ENCODE measurements at regions not wholly inside any gene's neighbourhood (a gene's known extent, or its start where the extent isn't known, plus 50 kb on each side); places are given as distances from the start of the nearest gene placed in this dataset.

GRCh38 chrX:75673468-75673867 is 111.6 kb downstream of the MAGEE2 start:
- 63% methylated on average over 2 of the region's 2 CpGs for WGBS
- no peaks in the 10 kb centered on the region for H3K27me3 ChIP-seq
- H3K9me3 ChIP-seq, result peaks cover 0 to 4% (median 0%) of the 10 kb centered on the region in 4 donors
- H3K4me3 ChIP-seq, result no peak overlapping the region
- no peak overlapping the region for H3K27ac ChIP-seq (replicated peaks in 1 of 4)
- intact Hi-C loops (cut with DNase I), result no loop called here
- no peaks in the 10 kb centered on the region for H3K4me1 ChIP-seq
- no peak for TF ChIP-seq POLR2A (IDR thresholded peaks at IDR 0.05; ENCODE audit: low read depth)
- no peak for TF ChIP-seq CTCF (IDR thresholded peaks at IDR 0.05)
- no peak for TF ChIP-seq POLR2AphosphoS5 (IDR thresholded peaks at IDR 0.05)
- TF ChIP-seq EP300 (IDR thresholded peaks at IDR 0.05), result no peak
- no peaks in the 10 kb centered on the region for H3K36me3 ChIP-seq
- DNase-seq (ENCODE audit: extremely low spot score), result no peak

- no peak overlapping the region for H3K27ac ChIP-seq (replicated peaks in 1 of 4)
- intact Hi-C loops (cut with DNase I), result no loop called here
- H3K4me1 ChIP-seq, result no peaks in the 10 kb centered on the region
- no peak overlapping the region for H3K4me3 ChIP-seq
- WGBS, result 83% methylated on average over 1 of the region's 1 CpG
- no peaks in the 10 kb centered on the region for H3K27me3 ChIP-seq
- TF ChIP-seq POLR2AphosphoS5 (IDR thresholded peaks at IDR 0.05) (no peak), CTCF (IDR thresholded peaks at IDR 0.05) (no peak), POLR2A (IDR thresholded peaks at IDR 0.05; ENCODE audit: low read depth) (no peak), EP300 (IDR thresholded peaks at IDR 0.05) (no peak)
- no peaks in the 10 kb centered on the region for H3K9me3 ChIP-seq
- DNase-seq (ENCODE audit: extremely low spot score), result no peak
- H3K36me3 ChIP-seq, result no peaks in the 10 kb centered on the region
Observed at GRCh38 chrX:75655627-75656026, 129.4 kb downstream of the MAGEE2 start.

- peaks cover 0 to 14% (median 0%) of the 10 kb centered on the region in 4 donors for H3K9me3 ChIP-seq
- intact Hi-C loops (cut with DNase I), result no loop called here
- no peak for DNase-seq (ENCODE audit: extremely low spot score)
- H3K27ac ChIP-seq (replicated peaks in 1 of 4), result no peak overlapping the region
- no peaks in the 10 kb centered on the region for H3K36me3 ChIP-seq
- no peaks in the 10 kb centered on the region for H3K4me1 ChIP-seq
- WGBS, result 83% methylated on average over 1 of the region's 1 CpG
- no peak overlapping the region for H3K4me3 ChIP-seq
- TF ChIP-seq POLR2A (IDR thresholded peaks at IDR 0.05; ENCODE audit: low read depth) (no peak), POLR2AphosphoS5 (IDR thresholded peaks at IDR 0.05) (no peak), CTCF (IDR thresholded peaks at IDR 0.05) (no peak), EP300 (IDR thresholded peaks at IDR 0.05) (no peak)
- H3K27me3 ChIP-seq, result no peaks in the 10 kb centered on the region
Observed at GRCh38 chrX:75649829-75650228, 127.0 kb upstream of the ZDHHC15 start.

- no peak for DNase-seq (ENCODE audit: extremely low spot score)
- WGBS, result 74% methylated on average over 13 of the region's 16 CpGs
- Histone ChIP-seq H3K4me1 (no peaks in the 10 kb centered on the region), H3K36me3 (no peaks in the 10 kb centered on the region), H3K27ac (replicated peaks in 1 of 4) (no peak overlapping the region), H3K27me3 (no peaks in the 10 kb centered on the region), H3K9me3 (peaks cover 0 to 14% (median 0%) of the 10 kb centered on the region in 4 donors), H3K4me3 (no peak overlapping the region)
- intact Hi-C loops (cut with DNase I), result no loop called here
- TF ChIP-seq EP300 (IDR thresholded peaks at IDR 0.05), result no peak
- no peak for TF ChIP-seq CTCF (IDR thresholded peaks at IDR 0.05)
- TF ChIP-seq POLR2A (IDR thresholded peaks at IDR 0.05; ENCODE audit: low read depth), result no peak
- no peak for TF ChIP-seq POLR2AphosphoS5 (IDR thresholded peaks at IDR 0.05)
Observed at GRCh38 chrX:75648803-75649588, 126.2 kb upstream of the ZDHHC15 start.

All from esophagus muscularis mucosa (tissue), 4 donors.